PC-9 (cell line): ENCODE measurements at regions not wholly inside any gene's neighbourhood (a gene's known extent, or its start where the extent isn't known, plus 50 kb on each side); places are given as distances from the start of the nearest gene placed in this dataset.

Experiments used
- BruUV-seq: library from RNA; stranded (reverse); fragments of 400-500 nt; replicated peaks from 2 replicates; lab custom pipeline; 2021; lab: Mats Ljungman, UMichigan
- CTCF ChIA-PET: fragments of 300-600 bp; sonication (Branson Sonifier 250); formaldehyde crosslinking; loops from one replicate; lab custom pipeline; 2022; ENCODE audit warnings: antibody characterized with exemption; lab: Charles Lee
- POLR2A ChIA-PET: fragments of 300-600 bp; sonication (Branson Sonifier 250); formaldehyde crosslinking; loops from one replicate; lab custom pipeline; 2022; ENCODE audit warnings: antibody characterized with exemption; ENCODE audit not compliant: unreplicated experiment; lab: Charles Lee
- DNase-seq, 2 experiments: peaks; one replicate each; pipeline versions ENCODE4 v3.0.0 to v3.0.0-alpha.2; 2015 to 2022; ENCODE audit warnings: mixed read lengths in 1 of 2
- H2AFZ ChIP-seq: fragments of 200-600 bp; sonication (generic); 2 replicates; pipeline ENCODE4 v1.8.1; 2017; ENCODE audit warnings: antibody characterized with exemption
- H3F3A ChIP-seq: fragments of 200-600 bp; sonication (generic); 2 replicates; pipeline ENCODE4 v1.8.1; 2017; ENCODE audit warnings: antibody characterized with exemption, mild to moderate bottlenecking, low read depth; ENCODE audit not compliant: insufficient read depth
- H3K27ac ChIP-seq: fragments of 200-600 bp; sonication (generic); 2 replicates; pipeline ENCODE4 v1.6.1; 2016; ENCODE audit warnings: mixed run types
- H3K27me3 ChIP-seq: fragments of 200-600 bp; sonication (generic); 2 replicates; pipeline ENCODE4 v1.6.1; 2016; ENCODE audit warnings: low read depth, mixed run types; ENCODE audit not compliant: insufficient read depth
- H3K36me3 ChIP-seq: fragments of 200-600 bp; sonication (generic); 2 replicates; pipeline ENCODE4 v1.6.1; 2016; ENCODE audit warnings: low read depth, mixed run types
- H3K4me1 ChIP-seq: fragments of 200-600 bp; sonication (generic); replicated peaks from 2 replicates; pipeline ENCODE4 v1.6.1; 2016; ENCODE audit warnings: mixed run types; ENCODE audit not compliant: insufficient read depth
- H3K4me2 ChIP-seq: fragments of 200-600 bp; sonication (generic); 2 replicates; pipeline ENCODE4 v1.6.1; 2017; ENCODE audit warnings: mixed run types
- H3K4me3 ChIP-seq: fragments of 200-600 bp; sonication (generic); 2 replicates; pipeline ENCODE4 v1.6.1; 2016; ENCODE audit warnings: mixed run types
- H3K79me2 ChIP-seq: fragments of 200-600 bp; sonication (generic); 2 replicates; pipeline ENCODE4 v1.6.1; 2017; ENCODE audit warnings: low read depth, mixed run types
- H3K9me2 ChIP-seq: fragments of 200-600 bp; sonication (generic); 2 replicates; pipeline ENCODE4 v1.8.1; 2017; ENCODE audit warnings: mild to moderate bottlenecking; ENCODE audit not compliant: insufficient read depth
- H3K9me3 ChIP-seq: fragments of 200-600 bp; sonication (generic); 2 replicates; pipeline ENCODE4 v1.8.1; 2016; ENCODE audit warnings: low read depth; ENCODE audit not compliant: insufficient read depth
- H4K20me1 ChIP-seq: fragments of 200-600 bp; sonication (generic); 2 replicates; pipeline ENCODE4 v1.8.1; 2017; ENCODE audit not compliant: insufficient read depth
- EZH2 ChIP-seq: fragments of 200-600 bp; sonication (generic); IDR thresholded peaks from 2 replicates; pipeline ENCODE4 v1.8.0; 2017; ENCODE audit warnings: antibody characterized with exemption, low read depth
- intact Hi-C: fragments of 100-400 bp; cut with micrococcal nuclease; formaldehyde crosslinking; loops from one replicate; pipeline ENCODE4 v1.10.0; 2022; ENCODE audit not compliant: unreplicated experiment
- TF ChIP-seq, protein P1 (sequence below): fragments of 200-600 bp; sonication (generic); conservative IDR thresholded peaks from 2 replicates; pipeline ENCODE4 v1.6.1; 2017; ENCODE audit warnings: mixed run types, antibody characterized with exemption, mild to moderate bottlenecking, moderate library complexity

GRCh38 chr18:57887543-57888383 lies 84.6 kb upstream of the ATP8B1 start:
- Histone ChIP-seq H3K4me1 (no peaks in the 10 kb centered on the region; the same call in 1 of the 2 replicates), H3K4me2 (no peak overlapping the region), H3K9me2 (no peaks in the 10 kb centered on the region), H3K27ac (no peak overlapping the region), H3K4me3 (no peak overlapping the region), H3K36me3 (no peaks in the 10 kb centered on the region), H2AFZ (no peak overlapping the region), H3K27me3 (no peaks in the 10 kb centered on the region), H3K9me3 (peaks cover 10% of the 10 kb centered on the region; the same call in 1 of the 2 replicates), H4K20me1 (no peaks in the 10 kb centered on the region), H3F3A (no peaks in the 10 kb centered on the region), H3K79me2 (no peaks in the 10 kb centered on the region)
- intact Hi-C loops: no loop called here
- TF ChIP-seq, protein P1, sequence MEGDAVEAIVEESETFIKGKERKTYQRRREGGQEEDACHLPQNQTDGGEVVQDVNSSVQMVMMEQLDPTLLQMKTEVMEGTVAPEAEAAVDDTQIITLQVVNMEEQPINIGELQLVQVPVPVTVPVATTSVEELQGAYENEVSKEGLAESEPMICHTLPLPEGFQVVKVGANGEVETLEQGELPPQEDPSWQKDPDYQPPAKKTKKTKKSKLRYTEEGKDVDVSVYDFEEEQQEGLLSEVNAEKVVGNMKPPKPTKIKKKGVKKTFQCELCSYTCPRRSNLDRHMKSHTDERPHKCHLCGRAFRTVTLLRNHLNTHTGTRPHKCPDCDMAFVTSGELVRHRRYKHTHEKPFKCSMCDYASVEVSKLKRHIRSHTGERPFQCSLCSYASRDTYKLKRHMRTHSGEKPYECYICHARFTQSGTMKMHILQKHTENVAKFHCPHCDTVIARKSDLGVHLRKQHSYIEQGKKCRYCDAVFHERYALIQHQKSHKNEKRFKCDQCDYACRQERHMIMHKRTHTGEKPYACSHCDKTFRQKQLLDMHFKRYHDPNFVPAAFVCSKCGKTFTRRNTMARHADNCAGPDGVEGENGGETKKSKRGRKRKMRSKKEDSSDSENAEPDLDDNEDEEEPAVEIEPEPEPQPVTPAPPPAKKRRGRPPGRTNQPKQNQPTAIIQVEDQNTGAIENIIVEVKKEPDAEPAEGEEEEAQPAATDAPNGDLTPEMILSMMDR: no peak
- TF ChIP-seq EZH2: no peak
- no peak for DNase-seq
- no TSS peak for BruUV-seq
- ChIA-PET POLR2A (no interaction called here), CTCF (no interaction called here)

GRCh38 chr18:57885931-57886330 lies 82.8 kb upstream of the ATP8B1 start:
- Histone ChIP-seq H3K36me3 (no peaks in the 10 kb centered on the region), H3K27ac (no peak overlapping the region), H3K4me1 (peaks cover 5% of the 10 kb centered on the region; the same call in 1 of the 2 replicates), H3K79me2 (no peaks in the 10 kb centered on the region), H3K4me2 (no peak overlapping the region), H3K27me3 (no peaks in the 10 kb centered on the region), H3K9me3 (peaks cover 10% of the 10 kb centered on the region; the same call in 1 of the 2 replicates), H2AFZ (no peak overlapping the region), H3F3A (no peaks in the 10 kb centered on the region), H3K4me3 (no peak overlapping the region), H3K9me2 (no peaks in the 10 kb centered on the region), H4K20me1 (no peaks in the 10 kb centered on the region)
- intact Hi-C loops: no loop called here
- TF ChIP-seq, protein P1: no peak
- no peak for TF ChIP-seq EZH2
- no TSS peak for BruUV-seq
- CTCF ChIA-PET: no interaction called here
- POLR2A ChIA-PET: no interaction called here
- DNase-seq: no peak

- H3K27me3 ChIP-seq: no peaks in the 10 kb centered on the region
- H2AFZ ChIP-seq: no peak overlapping the region
- no peaks in the 10 kb centered on the region for H4K20me1 ChIP-seq
- no peaks in the 10 kb centered on the region for H3K79me2 ChIP-seq
- POLR2A ChIA-PET: interaction anchor here (0.5 to 0.6 kb wide), 3 partner anchors 9 to 462 kb away, joined by 3 read pairs; no protein-coding TSS in a partner anchor
- H3K4me3 ChIP-seq: no peak overlapping the region
- no peak for TF ChIP-seq EZH2
- TF ChIP-seq, protein P1: no peak
- BruUV-seq: no TSS peak
- H3K36me3 ChIP-seq: no peaks in the 10 kb centered on the region
- peaks cover 14% of the 10 kb centered on the region for H3K9me3 ChIP-seq
- H3K4me2 ChIP-seq: no peak overlapping the region
- no peak for DNase-seq
- no peaks in the 10 kb centered on the region for H3F3A ChIP-seq
- H3K4me1 ChIP-seq: peaks cover 5% of the 10 kb centered on the region; the same call in 1 of the 2 replicates
- CTCF ChIA-PET: interaction anchor here (1.4 kb wide), 1 partner anchor 239 kb away, joined by 5 read pairs; no protein-coding TSS in a partner anchor
- intact Hi-C loops: loop anchor here (1.0 to 5.0 kb wide), 4 partner anchors 161 to 440 kb away; no protein-coding TSS in a partner anchor
- no peak overlapping the region for H3K27ac ChIP-seq
- H3K9me2 ChIP-seq: no peaks in the 10 kb centered on the region
Observed at GRCh38 chr18:57882465-57882864, 79.3 kb upstream of the ATP8B1 start.
